ENCODE measurements at regions not wholly inside any gene's neighbourhood (a gene's known extent, or its start where the extent isn't known, plus 50 kb on each side); places are given as distances from the start of the nearest gene placed in this dataset.

DNA sequence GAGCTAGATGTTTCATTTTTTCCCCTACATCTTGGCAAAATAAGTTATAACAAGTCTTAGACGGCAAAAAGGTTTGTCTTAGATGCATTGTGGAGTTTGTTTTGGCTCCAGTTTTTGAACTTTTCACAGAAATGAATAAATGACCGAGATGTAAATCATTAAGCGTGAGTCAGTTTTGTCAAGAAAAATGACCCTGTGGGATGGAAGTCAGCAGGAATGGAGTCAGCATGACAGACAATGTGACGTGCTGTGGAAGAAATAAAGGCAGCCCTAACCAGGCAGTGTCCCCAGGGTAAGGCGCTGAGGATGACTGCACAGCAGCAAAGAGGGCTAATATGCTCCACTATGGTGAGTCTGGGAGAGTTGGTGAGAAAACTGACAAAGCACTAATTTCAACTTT, 163.2 kb downstream of the NOC3L start:
- TF ChIP-seq, protein P1, sequence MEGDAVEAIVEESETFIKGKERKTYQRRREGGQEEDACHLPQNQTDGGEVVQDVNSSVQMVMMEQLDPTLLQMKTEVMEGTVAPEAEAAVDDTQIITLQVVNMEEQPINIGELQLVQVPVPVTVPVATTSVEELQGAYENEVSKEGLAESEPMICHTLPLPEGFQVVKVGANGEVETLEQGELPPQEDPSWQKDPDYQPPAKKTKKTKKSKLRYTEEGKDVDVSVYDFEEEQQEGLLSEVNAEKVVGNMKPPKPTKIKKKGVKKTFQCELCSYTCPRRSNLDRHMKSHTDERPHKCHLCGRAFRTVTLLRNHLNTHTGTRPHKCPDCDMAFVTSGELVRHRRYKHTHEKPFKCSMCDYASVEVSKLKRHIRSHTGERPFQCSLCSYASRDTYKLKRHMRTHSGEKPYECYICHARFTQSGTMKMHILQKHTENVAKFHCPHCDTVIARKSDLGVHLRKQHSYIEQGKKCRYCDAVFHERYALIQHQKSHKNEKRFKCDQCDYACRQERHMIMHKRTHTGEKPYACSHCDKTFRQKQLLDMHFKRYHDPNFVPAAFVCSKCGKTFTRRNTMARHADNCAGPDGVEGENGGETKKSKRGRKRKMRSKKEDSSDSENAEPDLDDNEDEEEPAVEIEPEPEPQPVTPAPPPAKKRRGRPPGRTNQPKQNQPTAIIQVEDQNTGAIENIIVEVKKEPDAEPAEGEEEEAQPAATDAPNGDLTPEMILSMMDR (IDR thresholded peaks at IDR 0.05): no peak
- TF ChIP-seq, protein P2, sequence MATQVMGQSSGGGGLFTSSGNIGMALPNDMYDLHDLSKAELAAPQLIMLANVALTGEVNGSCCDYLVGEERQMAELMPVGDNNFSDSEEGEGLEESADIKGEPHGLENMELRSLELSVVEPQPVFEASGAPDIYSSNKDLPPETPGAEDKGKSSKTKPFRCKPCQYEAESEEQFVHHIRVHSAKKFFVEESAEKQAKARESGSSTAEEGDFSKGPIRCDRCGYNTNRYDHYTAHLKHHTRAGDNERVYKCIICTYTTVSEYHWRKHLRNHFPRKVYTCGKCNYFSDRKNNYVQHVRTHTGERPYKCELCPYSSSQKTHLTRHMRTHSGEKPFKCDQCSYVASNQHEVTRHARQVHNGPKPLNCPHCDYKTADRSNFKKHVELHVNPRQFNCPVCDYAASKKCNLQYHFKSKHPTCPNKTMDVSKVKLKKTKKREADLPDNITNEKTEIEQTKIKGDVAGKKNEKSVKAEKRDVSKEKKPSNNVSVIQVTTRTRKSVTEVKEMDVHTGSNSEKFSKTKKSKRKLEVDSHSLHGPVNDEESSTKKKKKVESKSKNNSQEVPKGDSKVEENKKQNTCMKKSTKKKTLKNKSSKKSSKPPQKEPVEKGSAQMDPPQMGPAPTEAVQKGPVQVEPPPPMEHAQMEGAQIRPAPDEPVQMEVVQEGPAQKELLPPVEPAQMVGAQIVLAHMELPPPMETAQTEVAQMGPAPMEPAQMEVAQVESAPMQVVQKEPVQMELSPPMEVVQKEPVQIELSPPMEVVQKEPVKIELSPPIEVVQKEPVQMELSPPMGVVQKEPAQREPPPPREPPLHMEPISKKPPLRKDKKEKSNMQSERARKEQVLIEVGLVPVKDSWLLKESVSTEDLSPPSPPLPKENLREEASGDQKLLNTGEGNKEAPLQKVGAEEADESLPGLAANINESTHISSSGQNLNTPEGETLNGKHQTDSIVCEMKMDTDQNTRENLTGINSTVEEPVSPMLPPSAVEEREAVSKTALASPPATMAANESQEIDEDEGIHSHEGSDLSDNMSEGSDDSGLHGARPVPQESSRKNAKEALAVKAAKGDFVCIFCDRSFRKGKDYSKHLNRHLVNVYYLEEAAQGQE (IDR thresholded peaks at IDR 0.05; ENCODE audit: insufficient read depth in 1 of 2, low read depth in 2 of 2, low read length in 1 of 2): no peak
- TF ChIP-seq POLR2AphosphoS5 (IDR thresholded peaks at IDR 0.05; ENCODE audit: low read depth, low read length) (no peak), TCF7L2 (IDR thresholded peaks at IDR 0.05; ENCODE audit: low read depth, low read length) (no peak), SIN3A (IDR thresholded peaks at IDR 0.05; ENCODE audit: borderline replicate concordance, insufficient read depth, low read depth, low read length) (no peak)
